Stomach (tissue), 4 donors: ENCODE measurements at regions not wholly inside any gene's neighbourhood (a gene's known extent, or its start where the extent isn't known, plus 50 kb on each side); places are given as distances from the start of the nearest gene placed in this dataset.

Experiments
- CTCF ChIP-seq, 7 experiments: fragments of 450-650 bp in 4 of 7; fragments of 200-600 bp in 3 of 7; sonication (generic) in 3 of 7; IDR thresholded peaks; one replicate each; pipeline ENCODE4 v1.5.1; 2016 to 2019; ENCODE audit warnings: antibody characterized with exemption in 7 of 7, control low read depth in 2 of 7, mild to moderate bottlenecking in 1 of 7
- EP300 ChIP-seq: sonication (generic); formaldehyde crosslinking; IDR thresholded peaks from one replicate; pipeline ENCODE4 v1.6.1; 2017; ENCODE audit warnings: antibody characterized with exemption
- POLR2A ChIP-seq, 4 donors: fragments of 450-650 bp; IDR thresholded peaks; one replicate each; pipeline ENCODE4 v1.6.1; 2016; ENCODE audit warnings: antibody characterized with exemption in 4 of 4, control low read depth in 2 of 4, mild to moderate bottlenecking in 1 of 4, moderate library complexity in 1 of 4

- TF ChIP-seq CTCF (IDR thresholded peaks at IDR 0.05) = no peak
- TF ChIP-seq POLR2A (IDR thresholded peaks at IDR 0.05) = no peak
- no peak for TF ChIP-seq EP300
Observed at GRCh38 chr3:187828579-187829452, 83.5 kb upstream of the BCL6 start.
